GM19397 (cell line): ENCODE measurements at regions not wholly inside any gene's neighbourhood (a gene's known extent, or its start where the extent isn't known, plus 50 kb on each side); places are given as distances from the start of the nearest gene placed in this dataset.
"Not testable (repeated sequence)": the region's sequence is repeated elsewhere in the genome, so short reads cannot be mapped to it uniquely, and the experiment has no call there.

Experiments used
- ATAC-seq: cut with Tn5 transposase; IDR thresholded peaks from one replicate; pipeline ENCODE4 v1.9.1; 2021; ENCODE audit warnings: mild to moderate bottlenecking, moderate library complexity; ENCODE audit not compliant: unreplicated experiment

DNA sequence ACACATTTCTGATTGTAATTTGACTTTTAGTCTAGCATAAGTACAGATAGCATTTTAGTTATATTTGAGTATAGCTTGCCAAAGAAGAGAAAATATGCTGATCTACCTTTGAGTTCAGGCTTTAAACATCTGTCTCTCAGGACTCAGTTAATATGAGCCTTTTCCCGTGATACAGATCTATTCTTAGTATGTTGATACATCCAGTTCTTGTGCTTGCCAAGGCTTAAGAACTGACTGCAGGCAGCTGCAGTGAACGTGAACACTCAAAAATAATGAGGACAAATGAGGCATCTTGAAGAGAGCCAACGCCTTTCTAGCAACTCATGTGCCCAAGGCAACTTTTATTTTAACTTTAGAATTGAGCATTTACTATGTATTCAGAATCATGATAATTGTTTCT, 325.5 kb downstream of the SI start:
- ATAC-seq: no peak

DNA sequence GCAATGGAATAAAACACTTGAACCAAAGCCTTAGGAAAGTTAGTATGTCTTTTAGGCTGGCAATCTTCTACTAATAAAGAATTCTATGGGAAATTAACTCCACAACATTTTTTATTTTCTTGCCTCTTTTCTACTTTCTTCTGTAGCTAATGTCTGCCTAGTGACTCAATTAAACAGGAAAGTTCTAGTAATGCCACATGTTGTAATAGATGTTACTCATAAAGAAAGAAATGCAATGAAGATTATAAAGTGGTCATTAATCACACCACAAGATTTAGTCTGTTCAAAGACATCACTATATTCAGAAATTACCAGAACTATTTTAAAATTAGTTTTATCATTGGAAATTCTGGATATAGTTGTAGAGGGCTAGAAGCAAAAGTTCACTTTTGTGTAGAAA, 329.7 kb downstream of the SI start:
- ATAC-seq: no peak

DNA sequence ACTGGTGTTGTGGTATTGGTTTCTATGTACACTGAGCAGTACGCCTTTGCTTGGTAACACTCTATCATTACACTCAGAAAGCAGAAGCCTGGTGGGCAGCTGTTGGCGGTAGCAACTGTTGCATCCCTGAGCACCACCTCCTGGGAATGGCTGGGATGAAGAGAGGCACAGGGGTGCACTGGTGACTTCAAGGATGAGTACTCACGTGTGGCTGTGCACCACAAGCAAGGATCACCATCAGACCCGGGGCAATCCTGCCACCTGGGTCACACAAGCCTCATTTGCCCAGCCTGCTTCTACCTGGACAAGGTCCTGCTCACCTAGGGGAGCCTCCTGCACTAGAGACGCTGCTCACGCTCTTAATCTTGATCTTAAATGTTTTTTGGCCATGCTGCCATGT, 336.4 kb downstream of the SI start:
- no peak for ATAC-seq

DNA sequence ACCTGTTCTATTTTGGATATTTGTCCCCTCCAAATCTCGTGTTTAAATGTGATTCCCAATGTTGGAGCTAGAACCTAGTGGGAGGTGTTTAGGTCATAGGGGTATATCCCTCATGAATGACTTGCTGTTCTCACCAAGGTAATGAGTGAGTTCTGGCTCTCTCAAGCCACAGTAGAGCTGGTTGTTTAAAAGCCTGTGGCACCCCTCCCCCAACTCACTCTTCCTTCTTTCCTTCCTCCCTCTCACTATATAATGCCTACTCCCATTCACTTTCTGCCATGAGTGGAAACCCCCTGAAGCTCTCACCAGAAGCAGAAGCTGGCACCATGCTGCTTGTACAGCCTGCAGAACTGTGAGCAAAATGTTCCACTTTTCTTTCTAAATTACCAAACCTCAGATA, 341.1 kb downstream of the SI start:
- no peak for ATAC-seq

DNA sequence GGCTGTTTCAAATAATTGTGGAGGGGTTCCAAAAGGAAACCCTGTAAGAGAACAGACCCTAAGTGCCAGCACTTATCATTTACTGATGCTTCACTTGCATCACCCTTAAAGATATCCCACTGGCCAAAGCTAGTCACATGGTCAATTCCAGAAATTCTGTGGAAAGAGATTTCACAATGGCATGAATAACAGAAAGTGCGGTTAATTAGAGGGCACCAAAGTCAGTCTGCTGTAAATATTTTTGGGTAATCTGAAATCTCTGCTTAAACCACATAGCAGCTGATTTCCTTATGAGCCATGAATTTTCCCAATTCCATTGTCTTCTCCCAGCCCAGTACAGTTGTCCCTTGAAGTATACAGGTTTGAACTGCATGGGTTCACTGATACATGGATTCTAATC, 346.1 kb downstream of the SI start:
- ATAC-seq: no peak

DNA sequence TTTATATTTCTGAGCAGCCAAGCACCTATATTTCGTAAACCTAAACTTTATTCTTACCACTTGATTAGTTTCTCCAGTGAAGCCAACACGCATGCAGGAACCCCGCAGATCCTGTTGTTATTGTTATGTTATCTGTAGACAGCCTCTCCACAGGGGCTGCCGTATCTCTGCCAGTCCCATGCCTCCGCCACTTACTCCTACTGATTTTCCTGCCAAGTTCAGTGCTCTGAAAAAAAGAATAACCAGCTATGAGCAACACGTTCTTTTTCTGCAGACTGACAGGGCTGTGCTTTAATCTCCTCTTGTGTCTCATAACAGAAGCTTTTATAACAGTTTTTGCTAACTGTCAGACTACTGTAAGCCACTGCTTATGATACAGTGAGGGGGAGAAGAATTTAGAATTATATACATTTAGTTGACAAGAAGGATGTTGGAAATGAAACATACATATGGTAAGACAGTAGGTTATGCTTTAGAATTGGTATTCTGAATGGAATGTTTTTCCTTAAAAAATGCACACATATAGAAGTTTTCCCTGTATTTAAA, 347.4 kb downstream of the SI start:
- ATAC-seq: no peak

DNA sequence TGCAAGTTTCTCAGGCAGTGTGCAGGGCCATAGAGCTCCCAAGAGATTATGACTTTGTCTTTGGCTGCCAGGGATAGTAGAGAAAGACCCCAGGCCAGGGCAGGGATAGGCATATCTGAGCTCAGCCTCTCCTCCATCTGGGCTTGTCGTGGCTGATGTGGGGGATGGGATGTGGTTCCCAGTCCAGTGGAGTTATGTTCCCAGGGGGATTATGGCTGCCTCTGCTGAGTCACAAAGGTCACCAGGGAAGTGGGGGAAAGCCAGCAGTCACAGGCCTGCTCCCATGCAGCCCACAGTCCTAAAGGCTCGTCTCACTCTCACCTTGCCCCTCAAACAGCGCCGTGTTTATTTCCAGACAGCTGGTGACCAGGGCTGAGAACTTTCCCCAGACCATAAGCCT, 354.9 kb downstream of the SI start:
- ATAC-seq: no peak

DNA sequence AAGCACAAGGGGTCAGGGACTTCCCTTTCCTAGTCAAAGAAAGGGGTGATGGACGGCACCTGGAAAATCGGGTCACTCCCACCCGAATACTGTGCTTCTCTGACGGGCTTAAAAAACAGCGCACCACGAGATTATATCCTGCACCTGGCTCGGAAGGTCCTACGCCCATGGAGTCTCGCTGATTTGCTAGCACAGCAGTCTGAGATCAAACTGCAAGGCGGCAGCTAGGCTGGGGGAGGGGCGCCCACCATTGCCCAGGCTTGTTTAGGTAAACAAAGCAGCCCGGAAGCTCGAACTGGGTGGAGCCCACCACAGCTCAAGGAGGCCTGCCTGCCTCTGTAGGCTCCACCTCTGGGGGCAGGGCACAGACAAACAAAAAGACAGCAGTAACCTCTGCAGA, 375.5 kb downstream of the SI start:
- not testable (repeated sequence) for ATAC-seq

DNA sequence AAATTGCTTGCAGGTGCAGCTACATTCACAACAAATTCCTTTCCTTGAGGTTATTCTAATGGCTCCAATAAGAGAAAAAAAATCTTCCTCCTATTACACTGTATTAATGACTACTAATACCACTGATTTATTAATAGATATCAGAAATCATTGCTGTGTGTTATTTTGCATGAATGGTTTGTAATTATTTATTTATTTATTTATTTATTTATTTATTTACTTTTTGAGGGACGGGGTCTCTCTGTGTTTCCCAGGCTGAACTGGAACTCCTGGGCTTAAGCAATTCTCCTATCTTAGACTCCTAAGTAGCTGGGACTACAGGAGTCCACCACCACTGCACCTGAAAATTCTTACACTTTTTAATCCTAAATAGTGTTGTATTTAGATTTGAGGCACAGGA, 390.4 kb downstream of the SI start:
- ATAC-seq: no peak

DNA sequence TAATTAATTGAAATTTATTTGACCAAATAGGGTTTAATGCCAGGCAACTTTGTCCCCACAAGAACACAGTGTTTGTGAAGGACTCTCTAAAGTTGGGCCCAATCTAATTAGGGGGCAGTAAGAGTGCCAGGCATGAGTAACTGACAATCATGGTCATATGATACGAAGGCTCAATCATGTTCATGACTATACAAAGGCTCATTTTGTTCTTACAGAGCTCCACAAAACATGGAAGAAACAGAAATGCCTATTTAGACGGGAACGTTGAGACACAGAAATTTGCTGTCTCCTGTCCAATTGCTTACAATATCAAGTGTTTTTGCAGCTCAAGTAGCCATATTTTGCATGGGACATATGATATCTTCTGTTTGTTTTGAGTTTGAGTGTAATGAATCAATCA, 391.1 kb downstream of the SI start:
- ATAC-seq: no peak

DNA sequence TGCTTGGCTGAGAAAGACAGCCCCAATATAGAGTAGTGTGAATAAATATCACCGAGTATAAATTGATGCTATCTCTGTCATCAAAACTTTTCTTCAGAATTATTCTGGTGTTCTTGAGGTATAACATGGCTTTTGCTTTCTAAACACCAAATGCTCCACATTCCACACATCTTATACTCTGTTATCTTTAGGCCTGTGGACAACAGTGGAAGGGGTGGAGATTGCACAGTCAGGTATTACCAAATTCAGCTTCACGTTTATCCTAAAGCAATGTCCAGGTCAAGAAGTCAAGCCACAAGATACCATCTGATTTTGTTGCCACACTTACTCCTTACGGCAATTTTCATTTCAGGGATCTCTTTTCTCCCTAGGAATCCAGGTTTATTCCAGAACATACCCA, 394.8 kb downstream of the SI start:
- ATAC-seq: no peak

DNA sequence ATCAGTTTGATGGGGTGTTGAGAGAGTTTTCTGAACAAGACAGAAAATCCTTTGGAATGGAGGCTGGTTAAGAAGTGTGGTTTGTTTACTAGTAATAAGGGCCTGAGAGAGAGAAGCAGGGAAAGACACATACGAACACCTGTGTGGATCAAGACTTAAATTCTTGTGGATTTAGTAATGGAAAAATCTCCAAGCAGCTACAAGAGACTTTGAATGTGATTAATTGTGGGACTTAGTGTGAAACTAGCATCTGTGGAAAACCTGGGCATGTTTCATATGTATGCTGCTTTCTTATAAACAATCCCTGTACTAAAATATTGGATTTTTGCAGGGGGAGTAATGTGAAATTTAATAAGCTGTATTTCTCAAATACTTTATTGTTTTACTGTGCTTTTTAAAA, 399.1 kb downstream of the SI start:
- no peak for ATAC-seq

DNA sequence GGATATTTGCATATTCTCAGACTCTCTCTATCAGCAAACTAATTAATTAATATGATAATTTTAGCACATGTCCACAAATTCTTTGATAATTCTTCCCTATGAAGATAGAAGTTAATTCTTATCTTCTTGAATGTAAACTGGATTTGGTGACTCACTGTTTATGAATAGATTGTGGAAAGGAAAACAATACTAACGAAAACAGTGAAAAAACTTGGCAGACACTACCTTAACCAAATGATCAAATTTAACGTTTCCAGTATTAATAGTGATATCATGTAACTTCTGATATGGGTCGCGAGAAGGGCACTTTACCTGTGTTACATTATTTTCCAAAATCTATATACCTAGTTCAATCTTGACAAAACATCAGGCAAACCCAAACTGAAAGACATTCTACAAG, 401.0 kb downstream of the SI start:
- ATAC-seq: no peak

DNA sequence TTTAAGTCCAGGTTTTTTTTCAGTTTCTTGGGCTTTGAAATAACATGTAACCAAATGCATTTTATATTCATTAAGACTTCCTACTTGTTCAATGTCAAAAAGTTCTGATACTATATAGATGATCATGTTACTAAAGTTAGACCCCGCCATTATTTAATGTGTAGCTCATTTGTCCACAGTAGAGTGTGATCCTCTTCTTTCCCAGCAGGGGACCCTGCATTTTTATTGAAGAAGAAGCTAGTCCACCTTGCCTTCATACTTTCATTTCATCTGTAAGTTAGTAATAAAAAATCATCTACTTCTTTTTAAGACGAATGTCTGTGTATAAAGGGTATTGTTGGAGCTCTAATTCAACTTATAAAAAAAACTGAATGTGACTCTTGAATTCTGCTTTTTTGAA, 404.6 kb downstream of the SI start:
- no peak for ATAC-seq

DNA sequence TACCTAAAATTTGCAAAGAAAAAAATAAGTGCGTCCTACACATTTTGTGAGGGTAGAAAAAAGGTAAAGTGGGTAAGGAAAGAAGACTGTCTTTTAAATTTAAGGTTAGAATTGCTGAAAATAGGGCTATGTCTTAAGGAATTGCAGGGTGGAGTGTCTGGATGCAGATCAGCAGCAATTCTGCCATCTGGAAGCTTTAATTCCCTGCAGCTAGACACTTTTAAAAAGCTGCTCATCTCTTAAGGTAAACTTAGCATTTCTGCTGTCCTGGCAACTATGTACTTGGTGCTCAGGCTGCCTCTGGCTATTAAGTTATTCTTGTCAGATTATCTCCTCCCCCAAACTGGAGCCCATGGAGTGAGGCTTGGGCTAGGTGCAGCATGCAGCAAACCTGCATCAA, 420.2 kb downstream of the SI start:
- no peak for ATAC-seq

DNA sequence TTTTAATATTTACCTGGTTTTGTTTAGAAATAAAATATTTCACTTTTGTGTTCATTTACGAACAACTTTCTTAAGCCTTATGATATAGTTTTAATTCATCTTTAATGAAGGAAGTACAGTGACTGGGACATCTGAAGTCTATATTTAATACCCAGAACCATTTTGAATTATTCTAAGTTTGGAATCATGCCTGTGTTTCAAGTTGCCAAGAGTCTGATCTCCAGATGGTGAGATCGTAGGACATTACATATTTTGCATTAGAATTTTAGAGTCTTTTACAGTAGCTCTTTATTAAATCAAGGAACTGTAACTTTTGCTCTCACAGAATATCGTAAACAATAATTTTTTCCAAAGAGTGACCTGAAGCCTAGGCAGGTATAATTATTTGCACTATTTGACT, 420.7 kb downstream of the SI start:
- no peak for ATAC-seq

DNA sequence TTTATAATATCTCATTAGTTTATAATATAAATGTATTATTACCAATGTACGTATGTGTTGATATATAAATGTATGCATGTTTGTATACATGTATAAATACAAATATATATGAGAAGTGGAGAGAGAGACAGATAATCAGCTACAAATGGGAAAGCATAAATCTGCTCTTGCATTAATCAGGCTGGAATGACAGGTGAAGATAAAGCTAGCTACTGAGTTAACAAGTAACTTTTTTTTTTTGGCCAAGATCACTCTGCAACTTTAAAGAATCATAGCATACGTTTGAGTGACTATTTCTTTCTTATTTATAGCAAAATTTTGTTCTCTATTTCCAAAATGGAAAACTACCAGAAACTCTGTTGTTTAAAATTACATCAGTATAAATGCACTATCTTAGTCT, 422.8 kb downstream of the SI start:
- ATAC-seq: no peak

DNA sequence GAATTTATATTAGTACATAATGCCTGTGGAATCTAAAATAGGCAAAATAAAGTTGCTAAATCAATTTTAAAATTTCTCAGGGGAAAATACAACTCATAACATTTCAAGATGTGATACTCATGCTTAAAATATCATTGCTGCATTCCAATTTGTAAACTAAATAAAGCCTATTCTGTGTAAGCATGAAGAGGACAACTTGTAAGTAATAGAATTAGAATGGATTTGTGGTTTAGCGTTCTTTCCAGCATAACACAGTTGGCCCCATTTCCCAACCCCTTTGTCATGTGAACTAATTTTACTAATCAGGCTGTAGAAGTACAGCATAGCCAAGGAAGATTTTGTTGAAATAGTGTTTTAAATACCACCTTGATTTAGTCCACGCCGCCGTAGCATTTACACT, 437.2 kb downstream of the SI start:
- ATAC-seq: no peak

DNA sequence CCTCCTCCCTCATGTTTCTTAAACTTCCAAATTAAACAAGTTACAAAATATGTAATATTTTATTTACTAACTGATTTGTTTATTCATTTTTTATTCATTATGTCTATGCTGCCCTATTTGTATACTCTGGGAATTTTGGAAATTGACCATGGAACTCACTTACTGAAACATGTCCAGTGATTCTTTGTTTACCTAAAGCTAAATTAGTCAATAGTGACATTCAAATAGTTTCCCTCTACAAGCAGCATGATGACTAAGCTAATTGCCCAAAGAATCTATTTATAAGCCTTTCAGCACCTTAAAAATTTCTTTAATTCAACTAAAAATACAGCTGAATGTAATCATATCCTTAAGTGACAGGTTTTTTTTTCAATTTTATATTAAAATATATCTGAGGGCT, 437.7 kb downstream of the SI start:
- no peak for ATAC-seq

DNA sequence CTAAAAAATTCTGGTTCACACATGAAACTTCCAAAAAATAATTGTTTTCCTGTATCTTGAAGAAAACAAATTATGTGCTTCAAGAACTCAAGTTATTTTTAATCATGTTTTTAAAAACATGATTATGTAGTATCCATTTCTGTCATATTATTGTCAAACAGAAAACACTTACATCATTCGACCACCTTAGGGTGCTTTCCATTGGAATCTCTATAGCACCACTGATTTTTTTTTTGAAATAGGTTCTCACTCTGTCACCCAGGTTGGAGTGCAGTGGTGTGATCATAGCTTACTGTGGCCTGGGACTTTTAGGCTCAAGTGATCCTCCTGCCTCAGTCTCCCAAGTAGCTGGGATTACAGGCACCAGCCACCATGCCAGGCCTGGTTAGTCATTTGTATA, 457.3 kb downstream of the SI start:
- ATAC-seq: no peak

DNA sequence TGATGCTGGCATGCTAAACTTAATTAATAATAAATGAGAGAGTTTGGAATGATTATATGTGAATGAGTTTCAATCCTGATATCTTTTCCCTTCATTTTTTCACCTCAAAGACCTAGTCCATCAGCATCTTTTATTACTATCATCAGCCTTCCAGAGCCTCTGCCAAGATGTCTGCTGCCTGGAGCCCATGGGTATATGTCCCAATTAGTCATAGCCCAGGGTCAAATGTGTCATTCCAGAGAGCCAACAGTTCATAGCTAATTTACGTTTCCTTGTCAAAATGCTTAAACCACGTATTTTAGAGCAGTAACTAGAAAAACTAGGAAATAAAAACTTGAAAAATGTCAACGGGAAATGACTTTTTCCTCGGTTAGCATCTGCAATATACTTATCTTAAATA, 457.9 kb downstream of the SI start:
- ATAC-seq: no peak

DNA sequence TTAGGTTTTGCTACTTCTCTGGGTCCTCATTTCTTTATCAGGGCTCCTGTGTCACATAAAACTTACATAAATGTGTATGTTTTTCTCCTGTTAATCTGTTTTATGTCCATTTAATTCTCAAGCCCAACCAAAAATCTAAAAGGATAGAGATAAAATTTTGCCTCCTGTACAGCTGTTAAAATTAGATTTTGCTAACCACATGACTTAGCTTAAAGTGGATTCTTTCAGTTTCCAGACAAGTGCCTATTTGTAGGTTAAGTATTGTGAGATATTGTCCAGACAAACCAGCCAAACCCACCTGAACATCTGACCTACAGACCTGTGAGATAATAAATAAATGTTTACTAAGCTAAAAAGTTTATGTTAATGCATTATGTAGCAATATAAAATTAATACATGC, 465.5 kb downstream of the SI start:
- no peak for ATAC-seq

DNA sequence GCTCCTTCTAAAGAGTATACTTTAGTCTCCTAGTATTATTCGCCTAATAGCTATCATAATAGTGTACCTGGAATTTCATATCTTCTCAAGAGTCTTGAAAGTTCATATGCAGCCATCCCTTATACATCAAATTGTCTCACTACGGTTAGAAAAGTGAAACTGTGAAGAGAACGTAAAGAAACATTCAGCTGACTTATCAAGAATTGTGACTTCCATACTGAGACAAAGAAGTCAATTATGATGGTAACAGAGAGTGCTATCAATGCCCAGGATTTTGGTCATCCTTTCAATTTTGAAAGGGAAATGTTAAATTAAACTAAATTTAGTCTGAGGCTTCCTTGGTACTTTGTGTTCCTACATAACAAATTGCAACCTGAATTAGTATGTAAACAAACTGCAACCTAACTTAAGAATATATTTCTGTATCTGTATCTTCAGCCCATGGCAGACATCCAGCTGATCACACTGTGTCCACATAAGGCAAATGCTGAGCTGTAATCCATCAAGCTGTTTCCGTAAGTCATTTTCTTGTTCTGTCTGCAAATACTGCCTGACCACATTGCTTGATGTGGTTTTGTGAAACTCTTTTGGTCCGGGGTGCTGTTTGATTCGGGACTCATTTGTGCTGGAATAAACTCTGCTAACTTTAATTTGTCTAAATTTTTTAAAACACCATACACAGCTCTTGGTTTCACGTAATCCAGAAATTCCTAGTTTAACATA, 469.6 kb downstream of the SI start:
- no peak for ATAC-seq
